ENCODE measurements at regions not wholly inside any gene's neighbourhood (a gene's known extent, or its start where the extent isn't known, plus 50 kb on each side); places are given as distances from the start of the nearest gene placed in this dataset.

GRCh38 chr2:198308368-198308767 is 504.0 kb downstream of the PLCL1 start:
- no peak for DNase-seq (ENCODE audit: low read depth, low spot score)
- Histone ChIP-seq H3K9me3 (ENCODE audit: control insufficient read depth, insufficient read depth, low read length) (no peaks in the 10 kb centered on the region), H3K27me3 (ENCODE audit: control insufficient read depth, insufficient read depth, low read length) (no peaks in the 10 kb centered on the region), H3K27ac (ENCODE audit: low read length) (no peak overlapping the region), H3K4me1 (ENCODE audit: control insufficient read depth, insufficient read depth, low read length) (peaks cover 4% of the 10 kb centered on the region), H3K36me3 (ENCODE audit: control insufficient read depth, insufficient read depth, low read length) (no peaks in the 10 kb centered on the region), H3K4me3 (ENCODE audit: low read length) (no peak overlapping the region)
- WGBS (ENCODE audit: insufficient coverage, insufficient read length): no CpG with 5 or more reads among the region's 3 CpGs

- no CpG with 5 or more reads among the region's 3 CpGs for WGBS (ENCODE audit: insufficient coverage, insufficient read length)
- H3K9me3 ChIP-seq (ENCODE audit: control insufficient read depth, insufficient read depth, low read length): no peaks in the 10 kb centered on the region
- no peaks in the 10 kb centered on the region for H3K27me3 ChIP-seq (ENCODE audit: control insufficient read depth, insufficient read depth, low read length)
- no peaks in the 10 kb centered on the region for H3K36me3 ChIP-seq (ENCODE audit: control insufficient read depth, insufficient read depth, low read length)
- H3K4me3 ChIP-seq (ENCODE audit: low read length): no peak overlapping the region
- no peak overlapping the region for H3K27ac ChIP-seq (ENCODE audit: low read length)
- DNase-seq (ENCODE audit: low read depth, low spot score): no peak
- peaks cover 4% of the 10 kb centered on the region for H3K4me1 ChIP-seq (ENCODE audit: control insufficient read depth, insufficient read depth, low read length)
These were observed 502.7 kb downstream of the PLCL1 start for GRCh38 chr2:198307093-198307492.

GRCh38 chr2:198304859-198305258 is 500.5 kb downstream of the PLCL1 start:
- no peak for DNase-seq (ENCODE audit: low read depth, low spot score)
- Histone ChIP-seq H3K9me3 (ENCODE audit: control insufficient read depth, insufficient read depth, low read length) (no peaks in the 10 kb centered on the region), H3K27ac (ENCODE audit: low read length) (no peak overlapping the region), H3K27me3 (ENCODE audit: control insufficient read depth, insufficient read depth, low read length) (no peaks in the 10 kb centered on the region), H3K4me3 (ENCODE audit: low read length) (no peak overlapping the region), H3K36me3 (ENCODE audit: control insufficient read depth, insufficient read depth, low read length) (no peaks in the 10 kb centered on the region), H3K4me1 (ENCODE audit: control insufficient read depth, insufficient read depth, low read length) (peaks cover 4% of the 10 kb centered on the region)
- WGBS (ENCODE audit: insufficient coverage, insufficient read length): no CpG with 5 or more reads among the region's 4 CpGs

- Histone ChIP-seq H3K36me3 (ENCODE audit: control insufficient read depth, insufficient read depth, low read length) (no peaks in the 10 kb centered on the region), H3K27ac (ENCODE audit: low read length) (no peak overlapping the region), H3K4me3 (ENCODE audit: low read length) (no peak overlapping the region), H3K9me3 (ENCODE audit: control insufficient read depth, insufficient read depth, low read length) (no peaks in the 10 kb centered on the region), H3K4me1 (ENCODE audit: control insufficient read depth, insufficient read depth, low read length) (no peaks in the 10 kb centered on the region), H3K27me3 (ENCODE audit: control insufficient read depth, insufficient read depth, low read length) (no peaks in the 10 kb centered on the region)
- DNase-seq (ENCODE audit: low read depth, low spot score): no peak
- WGBS (ENCODE audit: insufficient coverage, insufficient read length): no CpG with 5 or more reads among the region's 2 CpGs
These were observed 493.0 kb downstream of the PLCL1 start for GRCh38 chr2:198297350-198297749.

- Histone ChIP-seq H3K27me3 (ENCODE audit: control insufficient read depth, insufficient read depth, low read length) (no peaks in the 10 kb centered on the region), H3K27ac (ENCODE audit: low read length) (no peak overlapping the region), H3K4me1 (ENCODE audit: control insufficient read depth, insufficient read depth, low read length) (no peaks in the 10 kb centered on the region), H3K9me3 (ENCODE audit: control insufficient read depth, insufficient read depth, low read length) (no peaks in the 10 kb centered on the region), H3K36me3 (ENCODE audit: control insufficient read depth, insufficient read depth, low read length) (no peaks in the 10 kb centered on the region), H3K4me3 (ENCODE audit: low read length) (no peak overlapping the region)
- no CpG with 5 or more reads among the region's 8 CpGs for WGBS (ENCODE audit: insufficient coverage, insufficient read length)
- peak; percentile 71 for DNase-seq (ENCODE audit: low read depth, low spot score)
These were observed 492.4 kb downstream of the PLCL1 start for GRCh38 chr2:198296665-198297308.

GRCh38 chr2:198293281-198293680 is 488.9 kb downstream of the PLCL1 start:
- H3K27ac ChIP-seq (ENCODE audit: low read length): no peak overlapping the region
- no peak overlapping the region for H3K4me3 ChIP-seq (ENCODE audit: low read length)
- DNase-seq (ENCODE audit: low read depth, low spot score): no peak
- H3K36me3 ChIP-seq (ENCODE audit: control insufficient read depth, insufficient read depth, low read length): no peaks in the 10 kb centered on the region
- no peaks in the 10 kb centered on the region for H3K27me3 ChIP-seq (ENCODE audit: control insufficient read depth, insufficient read depth, low read length)
- no CpG with 5 or more reads among the region's 1 CpG for WGBS (ENCODE audit: insufficient coverage, insufficient read length)
- H3K9me3 ChIP-seq (ENCODE audit: control insufficient read depth, insufficient read depth, low read length): no peaks in the 10 kb centered on the region
- H3K4me1 ChIP-seq (ENCODE audit: control insufficient read depth, insufficient read depth, low read length): no peaks in the 10 kb centered on the region

- no peak for DNase-seq (ENCODE audit: low read depth, low spot score)
- Histone ChIP-seq H3K36me3 (ENCODE audit: control insufficient read depth, insufficient read depth, low read length) (no peaks in the 10 kb centered on the region), H3K9me3 (ENCODE audit: control insufficient read depth, insufficient read depth, low read length) (no peaks in the 10 kb centered on the region), H3K27me3 (ENCODE audit: control insufficient read depth, insufficient read depth, low read length) (no peaks in the 10 kb centered on the region), H3K4me3 (ENCODE audit: low read length) (no peak overlapping the region), H3K27ac (ENCODE audit: low read length) (no peak overlapping the region), H3K4me1 (ENCODE audit: control insufficient read depth, insufficient read depth, low read length) (no peaks in the 10 kb centered on the region)
- WGBS (ENCODE audit: insufficient coverage, insufficient read length): 100% methylated on average over 1 of the region's 3 CpGs
These were observed 485.4 kb downstream of the PLCL1 start for GRCh38 chr2:198289811-198290210.

- no peak overlapping the region for H3K27ac ChIP-seq (ENCODE audit: low read length)
- DNase-seq (ENCODE audit: low read depth, low spot score): no peak
- H3K4me3 ChIP-seq (ENCODE audit: low read length): no peak overlapping the region
- H3K9me3 ChIP-seq (ENCODE audit: control insufficient read depth, insufficient read depth, low read length): no peaks in the 10 kb centered on the region
- H3K27me3 ChIP-seq (ENCODE audit: control insufficient read depth, insufficient read depth, low read length): no peaks in the 10 kb centered on the region
- no peaks in the 10 kb centered on the region for H3K36me3 ChIP-seq (ENCODE audit: control insufficient read depth, insufficient read depth, low read length)
- no peaks in the 10 kb centered on the region for H3K4me1 ChIP-seq (ENCODE audit: control insufficient read depth, insufficient read depth, low read length)
- WGBS (ENCODE audit: insufficient coverage, insufficient read length): no CpG with 5 or more reads among the region's 2 CpGs
These were observed 483.3 kb downstream of the PLCL1 start for GRCh38 chr2:198287706-198288105.

- H3K4me3 ChIP-seq (ENCODE audit: low read length): no peak overlapping the region
- H3K4me1 ChIP-seq (ENCODE audit: control insufficient read depth, insufficient read depth, low read length): no peaks in the 10 kb centered on the region
- H3K36me3 ChIP-seq (ENCODE audit: control insufficient read depth, insufficient read depth, low read length): no peaks in the 10 kb centered on the region
- no peaks in the 10 kb centered on the region for H3K27me3 ChIP-seq (ENCODE audit: control insufficient read depth, insufficient read depth, low read length)
- no peaks in the 10 kb centered on the region for H3K9me3 ChIP-seq (ENCODE audit: control insufficient read depth, insufficient read depth, low read length)
- no CpG with 5 or more reads among the region's 5 CpGs for WGBS (ENCODE audit: insufficient coverage, insufficient read length)
- DNase-seq (ENCODE audit: low read depth, low spot score): no peak
- no peak overlapping the region for H3K27ac ChIP-seq (ENCODE audit: low read length)
These were observed 480.8 kb downstream of the PLCL1 start for GRCh38 chr2:198285216-198285615.

GRCh38 chr2:198283146-198283545 is 478.8 kb downstream of the PLCL1 start:
- H3K36me3 ChIP-seq (ENCODE audit: control insufficient read depth, insufficient read depth, low read length): no peaks in the 10 kb centered on the region
- no CpG with 5 or more reads among the region's 2 CpGs for WGBS (ENCODE audit: insufficient coverage, insufficient read length)
- H3K27ac ChIP-seq (ENCODE audit: low read length): no peak overlapping the region
- no peaks in the 10 kb centered on the region for H3K9me3 ChIP-seq (ENCODE audit: control insufficient read depth, insufficient read depth, low read length)
- no peak overlapping the region for H3K4me3 ChIP-seq (ENCODE audit: low read length)
- H3K4me1 ChIP-seq (ENCODE audit: control insufficient read depth, insufficient read depth, low read length): no peaks in the 10 kb centered on the region
- DNase-seq (ENCODE audit: low read depth, low spot score): no peak
- H3K27me3 ChIP-seq (ENCODE audit: control insufficient read depth, insufficient read depth, low read length): no peaks in the 10 kb centered on the region

- Histone ChIP-seq H3K4me3 (ENCODE audit: low read length) (no peak overlapping the region), H3K27ac (ENCODE audit: low read length) (no peak overlapping the region), H3K27me3 (ENCODE audit: control insufficient read depth, insufficient read depth, low read length) (no peaks in the 10 kb centered on the region), H3K9me3 (ENCODE audit: control insufficient read depth, insufficient read depth, low read length) (no peaks in the 10 kb centered on the region), H3K4me1 (ENCODE audit: control insufficient read depth, insufficient read depth, low read length) (no peaks in the 10 kb centered on the region), H3K36me3 (ENCODE audit: control insufficient read depth, insufficient read depth, low read length) (no peaks in the 10 kb centered on the region)
- no CpG with 5 or more reads among the region's 3 CpGs for WGBS (ENCODE audit: insufficient coverage, insufficient read length)
- no peak for DNase-seq (ENCODE audit: low read depth, low spot score)
These were observed 477.7 kb downstream of the PLCL1 start for GRCh38 chr2:198282061-198282460.

Measured in iPS DF 6.9 (cell line).